ENCODE measurements at regions not wholly inside any gene's neighbourhood (a gene's known extent, or its start where the extent isn't known, plus 50 kb on each side); places are given as distances from the start of the nearest gene placed in this dataset.

- no peaks in the 10 kb centered on the region for H3K36me3 ChIP-seq
- H3K9me3 ChIP-seq: no peaks in the 10 kb centered on the region
- H3K27ac ChIP-seq: no peak overlapping the region
- intact Hi-C loops (cut with DNase I): no loop called here
- no peak for DNase-seq
- H3K27me3 ChIP-seq: no peaks in the 10 kb centered on the region
- TF ChIP-seq CTCF (IDR thresholded peaks at IDR 0.05): no peak
- H3K4me3 ChIP-seq: no peak overlapping the region
- H3K4me1 ChIP-seq: no peaks in the 10 kb centered on the region
- no peak for ATAC-seq
These were observed 111.8 kb downstream of the SNX19 start for GRCh38 chr11:130804306-130805076.

- Histone ChIP-seq H3K9me3 (no peaks in the 10 kb centered on the region), H3K4me1 (no peaks in the 10 kb centered on the region), H3K27ac (no peak overlapping the region), H3K27me3 (no peaks in the 10 kb centered on the region), H3K36me3 (no peaks in the 10 kb centered on the region), H3K4me3 (no peak overlapping the region)
- ATAC-seq (no peak), DNase-seq (no peak)
- no peak for TF ChIP-seq CTCF (IDR thresholded peaks at IDR 0.05)
- intact Hi-C loops (cut with DNase I): no loop called here
These were observed 109.5 kb downstream of the SNX19 start for GRCh38 chr11:130806746-130807145.

GRCh38 chr11:130808541-130808940 lies 107.7 kb downstream of the SNX19 start:
- intact Hi-C loops (cut with DNase I): no loop called here
- no peak for DNase-seq
- H3K36me3 ChIP-seq: no peaks in the 10 kb centered on the region
- H3K4me3 ChIP-seq: no peak overlapping the region
- no peak for TF ChIP-seq CTCF (IDR thresholded peaks at IDR 0.05)
- no peaks in the 10 kb centered on the region for H3K9me3 ChIP-seq
- no peak overlapping the region for H3K27ac ChIP-seq
- no peaks in the 10 kb centered on the region for H3K27me3 ChIP-seq
- ATAC-seq: no peak
- H3K4me1 ChIP-seq: no peaks in the 10 kb centered on the region

GRCh38 chr11:130813196-130813595 lies 103.1 kb downstream of the SNX19 start:
- DNase-seq (no peak), ATAC-seq (no peak)
- intact Hi-C loops (cut with DNase I): no loop called here
- no peak for TF ChIP-seq CTCF (IDR thresholded peaks at IDR 0.05)
- H3K27me3 ChIP-seq: no peaks in the 10 kb centered on the region
- H3K27ac ChIP-seq: no peak overlapping the region
- H3K36me3 ChIP-seq: no peaks in the 10 kb centered on the region
- no peaks in the 10 kb centered on the region for H3K9me3 ChIP-seq
- H3K4me3 ChIP-seq: no peak overlapping the region
- H3K4me1 ChIP-seq: no peaks in the 10 kb centered on the region

GRCh38 chr11:130813638-130814037 lies 102.6 kb downstream of the SNX19 start:
- no peak overlapping the region for H3K27ac ChIP-seq
- no peaks in the 10 kb centered on the region for H3K4me1 ChIP-seq
- ATAC-seq: no peak
- TF ChIP-seq CTCF (IDR thresholded peaks at IDR 0.05): no peak
- no peaks in the 10 kb centered on the region for H3K9me3 ChIP-seq
- intact Hi-C loops (cut with DNase I): no loop called here
- H3K36me3 ChIP-seq: no peaks in the 10 kb centered on the region
- H3K4me3 ChIP-seq: no peak overlapping the region
- no peaks in the 10 kb centered on the region for H3K27me3 ChIP-seq
- DNase-seq: no peak

Measured in left lung (tissue), 4 donors.